ENCODE measurements at regions not wholly inside any gene's neighbourhood (a gene's known extent, or its start where the extent isn't known, plus 50 kb on each side); places are given as distances from the start of the nearest gene placed in this dataset.

GRCh38 chr18:45522371-45522770, 92.9 kb upstream of the SLC14A2 start:
- Histone ChIP-seq H3K36me3 (ENCODE audit: control insufficient read depth, insufficient read depth, low read length) (no peaks in the 10 kb centered on the region), H3K56ac (ENCODE audit: extremely low read depth, insufficient read depth, low read length) (no peak overlapping the region), H3K27ac (ENCODE audit: insufficient read depth, low read length) (no peak overlapping the region), H4K5ac (ENCODE audit: low read depth, low read length) (no peak overlapping the region), H2BK5ac (ENCODE audit: low read depth, low read length, poor library complexity, severe bottlenecking) (no peak overlapping the region), H3K9me3 (ENCODE audit: control insufficient read depth, insufficient read depth, low read length) (no peaks in the 10 kb centered on the region), H3K14ac (replicated peaks; ENCODE audit: low read depth, low read length) (no peak overlapping the region), H2BK120ac (ENCODE audit: low read depth, low read length) (no peak overlapping the region), H3K4me2 (ENCODE audit: low read depth, low read length) (no peak overlapping the region), H2AK9ac (replicated peaks; ENCODE audit: low read depth, low read length, poor library complexity) (no peak overlapping the region), H2AK5ac (ENCODE audit: low read depth, low read length) (no peak overlapping the region), H4K91ac (ENCODE audit: insufficient read depth, low read depth, low read length) (no peak overlapping the region), H3K27me3 (ENCODE audit: control insufficient read depth, insufficient read depth, low read length) (no peaks in the 10 kb centered on the region; the same call in 1 of the 2 replicates), H3K9me1 (ENCODE audit: insufficient read depth, low read length) (no peaks in the 10 kb centered on the region), H3K9ac (ENCODE audit: low read depth, low read length) (no peak overlapping the region), H4K20me1 (ENCODE audit: insufficient read depth, low read length) (no peaks in the 10 kb centered on the region), H3K4me1 (ENCODE audit: control insufficient read depth, insufficient read depth, low read length) (peaks cover 2% of the 10 kb centered on the region; the same call in 1 of the 2 replicates), H3K4me3 (ENCODE audit: insufficient read depth, low read depth, low read length) (no peak overlapping the region), H3K4ac (ENCODE audit: low read depth, low read length) (no peak overlapping the region), H3K18ac (ENCODE audit: low read depth, low read length) (no peak overlapping the region), H2BK20ac (ENCODE audit: low read depth, low read length) (no peak overlapping the region), H3K79me1 (ENCODE audit: low read depth in 1 of 2, low read length in 2 of 2) (no peaks in the 10 kb centered on the region), H4K8ac (ENCODE audit: low read depth in 2 of 2, low read length in 2 of 2) (no peak overlapping the region), H3K23ac (ENCODE audit: low read depth, low read length) (no peak overlapping the region), H2AFZ (replicated peaks; ENCODE audit: low read length, poor library complexity) (no peak overlapping the region), H2BK15ac (ENCODE audit: low read depth, low read length) (no peak overlapping the region)
- no CpG with 5 or more reads among the region's 8 CpGs for WGBS, 2 experiments (ENCODE audit: extremely low coverage in 2 of 2, insufficient read length in 1 of 2)
- in situ Hi-C loops (cut with MboI; ENCODE audit: low sequenced_read_pairs): no loop called here
- peak; percentile 21 for ATAC-seq (ENCODE audit: low read depth)
- POLR2A ChIA-PET (ENCODE audit: unreplicated experiment): no interaction called here
- dilution Hi-C loops (cut with HindIII; ENCODE audit: low sequenced_read_pairs, unreplicated experiment): no loop called here
- TF ChIP-seq MAFK (IDR thresholded peaks at IDR 0.05; ENCODE audit: low read depth, low read length): no peak
- DNase-seq: peak; percentile 2
- BruUV-seq (replicated peaks): no TSS peak
- CTCF ChIA-PET: no interaction called here
- intact Hi-C loops (cut with micrococcal nuclease): no loop called here

All from IMR-90 (cell line).